ENCODE measurements at regions not wholly inside any gene's neighbourhood (a gene's known extent, or its start where the extent isn't known, plus 50 kb on each side); places are given as distances from the start of the nearest gene placed in this dataset.

GRCh38 chr2:242053921-242054320 lies 184.4 kb downstream of the RTP5 start:
- TF ChIP-seq POLR2A (IDR thresholded peaks at IDR 0.05), result no peak
- no peak for TF ChIP-seq CTCF (IDR thresholded peaks at IDR 0.05)
